ENCODE measurements at regions not wholly inside any gene's neighbourhood (a gene's known extent, or its start where the extent isn't known, plus 50 kb on each side); places are given as distances from the start of the nearest gene placed in this dataset.

DNA sequence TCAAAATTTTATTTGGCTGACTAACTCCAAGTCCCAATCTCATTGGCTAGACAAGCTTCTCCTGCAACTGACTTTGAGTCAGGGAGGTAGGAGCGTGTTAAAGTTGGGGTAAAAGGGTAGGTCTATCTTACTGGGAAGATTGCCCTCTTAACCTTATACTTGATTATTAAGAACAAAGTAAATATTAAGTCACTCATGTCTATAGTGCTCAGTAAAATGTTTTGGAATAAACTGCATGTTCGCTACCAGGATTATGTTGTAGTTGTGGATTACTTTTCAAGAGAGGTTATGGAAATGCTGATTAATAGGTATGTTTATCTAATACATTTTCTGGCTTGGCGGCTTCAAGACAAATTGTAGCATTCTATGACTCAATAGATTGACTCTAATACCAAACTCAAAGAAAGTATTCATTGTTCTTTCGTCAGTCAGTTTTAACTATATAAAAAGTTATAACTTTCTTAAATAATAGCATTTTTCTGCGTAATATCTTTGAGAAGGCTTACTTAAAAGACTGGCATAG lies 539.1 kb downstream of the PSAT1 start:
- TF ChIP-seq POLR2A (IDR thresholded peaks at IDR 0.05) (no peak), EP300 (IDR thresholded peaks at IDR 0.05) (no peak)
